Neural progenitor cell (in vitro differentiated cells): ENCODE measurements at regions not wholly inside any gene's neighbourhood (a gene's known extent, or its start where the extent isn't known, plus 50 kb on each side); places are given as distances from the start of the nearest gene placed in this dataset.
"Not testable (repeated sequence)": the region's sequence is repeated elsewhere in the genome, so short reads cannot be mapped to it uniquely, and the experiment has no call there.

Experiments
- DNase-seq: peaks from one replicate; pipeline ENCODE4 v3.0.0-alpha.2; 2016; ENCODE audit warnings: low spot score
- H2AFZ ChIP-seq: fragments of 200-600 bp; sonication (generic); replicated peaks from 2 replicates; pipeline ENCODE4 v1.6.1; 2016; ENCODE audit warnings: antibody characterized with exemption
- H3F3A ChIP-seq: fragments of 200-600 bp; sonication (generic); 2 replicates; pipeline ENCODE4 v1.6.1; 2016; ENCODE audit warnings: antibody characterized with exemption, low read depth
- H3K27ac ChIP-seq: fragments of 200-600 bp; sonication (generic); 2 replicates; pipeline ENCODE4 v1.5.1; 2016; ENCODE audit warnings: mild to moderate bottlenecking
- H3K27me3 ChIP-seq: fragments of 200-600 bp; sonication (generic); 2 replicates; pipeline ENCODE4 v1.6.1; 2016; ENCODE audit warnings: mild to moderate bottlenecking, moderate library complexity
- H3K36me3 ChIP-seq: fragments of 200-600 bp; sonication (generic); 2 replicates; pipeline ENCODE4 v1.5.1; 2016
- H3K4me1 ChIP-seq: fragments of 200-600 bp; sonication (generic); 2 replicates; pipeline ENCODE4 v1.6.1; 2016; ENCODE audit warnings: mixed run types
- H3K4me2 ChIP-seq: fragments of 200-600 bp; sonication (generic); 2 replicates; pipeline ENCODE4 v1.6.1; 2016
- H3K4me3 ChIP-seq: fragments of 200-600 bp; sonication (generic); 2 replicates; pipeline ENCODE4 v1.5.1; 2016
- H3K79me2 ChIP-seq: fragments of 200-600 bp; sonication (generic); 2 replicates; pipeline ENCODE4 v1.6.1; 2016; ENCODE audit warnings: low read depth
- H3K9ac ChIP-seq: fragments of 200-600 bp; sonication (generic); 2 replicates; pipeline ENCODE4 v1.6.1; 2016
- H3K9me3 ChIP-seq: fragments of 200-600 bp; sonication (generic); 2 replicates; pipeline ENCODE4 v1.5.1; 2016; ENCODE audit warnings: low read depth
- H4K20me1 ChIP-seq: fragments of 200-600 bp; sonication (generic); 2 replicates; pipeline ENCODE4 v1.6.1; 2016; ENCODE audit warnings: low read depth
- H3K27ac Mint-ChIP-seq: 3 replicates; pipeline ENCODE4 v1.8.0; 2021; ENCODE audit warnings: mixed read lengths
- H3K27me3 Mint-ChIP-seq: 2 replicates; pipeline ENCODE4 v1.8.0; 2022; ENCODE audit warnings: low read depth, mild to moderate bottlenecking, inconsistent platforms, moderate library complexity, mixed read lengths; ENCODE audit not compliant: insufficient read depth
- H3K36me3 Mint-ChIP-seq: 3 replicates; pipeline ENCODE4 v1.8.0; 2021; ENCODE audit warnings: mixed read lengths
- H3K4me1 Mint-ChIP-seq: 3 replicates; pipeline ENCODE4 v1.8.0; 2021; ENCODE audit warnings: mixed read lengths
- H3K4me3 Mint-ChIP-seq: 3 replicates; pipeline ENCODE4 v1.8.0; 2021; ENCODE audit warnings: mild to moderate bottlenecking, moderate library complexity, mixed read lengths
- H3K9me3 Mint-ChIP-seq: 3 replicates; pipeline ENCODE4 v1.8.0; 2020; ENCODE audit warnings: mixed read lengths
- EZH2 ChIP-seq: fragments of 200-600 bp; sonication (generic); IDR thresholded peaks from 2 replicates; pipeline ENCODE4 v1.6.1; 2017; ENCODE audit warnings: antibody characterized with exemption, mild to moderate bottlenecking, moderate library complexity
- EZH2phosphoT487 ChIP-seq: fragments of 200-600 bp; sonication (generic); IDR thresholded peaks from 2 replicates; pipeline ENCODE4 v1.6.1; 2017; ENCODE audit warnings: antibody characterized with exemption
- TF ChIP-seq, protein P1 (sequence below): fragments of 200-600 bp; sonication (generic); IDR thresholded peaks from 2 replicates; pipeline ENCODE4 v1.5.1; 2017; ENCODE audit warnings: antibody characterized with exemption, mild to moderate bottlenecking

DNA sequence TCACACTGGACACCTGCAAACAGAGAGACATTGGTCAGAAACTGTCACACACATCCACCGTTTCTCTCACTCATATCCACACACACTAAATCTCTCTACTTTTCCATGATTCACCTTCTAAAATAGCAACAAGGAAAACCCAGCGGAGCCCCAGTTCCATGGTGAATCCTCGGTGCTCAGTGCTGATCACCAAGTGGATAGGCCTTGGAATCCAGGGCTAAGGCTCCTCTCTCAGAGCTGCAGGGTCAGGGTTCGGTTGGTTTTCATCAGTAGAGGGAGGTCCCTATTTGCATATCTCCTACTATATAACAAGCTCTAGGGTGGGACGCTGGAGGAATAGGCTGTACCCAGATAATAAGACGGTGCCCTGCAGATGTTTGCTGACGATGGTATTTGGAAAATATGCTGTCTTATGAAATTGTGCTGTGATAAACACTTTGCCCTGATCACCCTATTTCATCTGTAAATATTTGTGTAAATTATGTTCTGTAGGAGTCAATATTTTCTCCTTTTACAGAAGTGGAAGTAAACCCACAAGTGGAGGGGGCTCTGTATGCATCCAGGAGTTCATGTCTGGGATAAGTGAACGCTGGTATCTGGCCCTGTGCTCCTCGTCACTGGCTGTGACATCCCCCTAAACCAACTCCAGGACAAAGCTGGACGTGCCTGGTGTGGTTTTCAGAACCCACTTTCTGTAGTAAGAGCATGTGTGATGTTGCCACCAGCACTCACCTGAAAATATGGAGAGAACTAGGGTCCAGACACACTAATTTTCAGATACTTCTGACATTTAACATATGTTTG lies 709.2 kb downstream of the TMEM121 start:
- no peak for DNase-seq
- H3K4me1 ChIP-seq: no peaks in the 10 kb centered on the region
- no peak overlapping the region for H3K4me2 ChIP-seq
- no peak overlapping the region for H2AFZ ChIP-seq
- H3F3A ChIP-seq: no peaks in the 10 kb centered on the region
- Mint-ChIP-seq H3K4me3 (no peak overlapping the region), H3K27ac (no peak overlapping the region), H3K27me3 (no peaks in the 10 kb centered on the region), H3K36me3 (no peaks in the 10 kb centered on the region), H3K4me1 (no peaks in the 10 kb centered on the region), H3K9me3 (peaks cover 36% of the 10 kb centered on the region)
- H3K9ac ChIP-seq: no peak overlapping the region
- TF ChIP-seq EZH2 (no peak), EZH2phosphoT487 (no peak)
- TF ChIP-seq, protein P1, sequence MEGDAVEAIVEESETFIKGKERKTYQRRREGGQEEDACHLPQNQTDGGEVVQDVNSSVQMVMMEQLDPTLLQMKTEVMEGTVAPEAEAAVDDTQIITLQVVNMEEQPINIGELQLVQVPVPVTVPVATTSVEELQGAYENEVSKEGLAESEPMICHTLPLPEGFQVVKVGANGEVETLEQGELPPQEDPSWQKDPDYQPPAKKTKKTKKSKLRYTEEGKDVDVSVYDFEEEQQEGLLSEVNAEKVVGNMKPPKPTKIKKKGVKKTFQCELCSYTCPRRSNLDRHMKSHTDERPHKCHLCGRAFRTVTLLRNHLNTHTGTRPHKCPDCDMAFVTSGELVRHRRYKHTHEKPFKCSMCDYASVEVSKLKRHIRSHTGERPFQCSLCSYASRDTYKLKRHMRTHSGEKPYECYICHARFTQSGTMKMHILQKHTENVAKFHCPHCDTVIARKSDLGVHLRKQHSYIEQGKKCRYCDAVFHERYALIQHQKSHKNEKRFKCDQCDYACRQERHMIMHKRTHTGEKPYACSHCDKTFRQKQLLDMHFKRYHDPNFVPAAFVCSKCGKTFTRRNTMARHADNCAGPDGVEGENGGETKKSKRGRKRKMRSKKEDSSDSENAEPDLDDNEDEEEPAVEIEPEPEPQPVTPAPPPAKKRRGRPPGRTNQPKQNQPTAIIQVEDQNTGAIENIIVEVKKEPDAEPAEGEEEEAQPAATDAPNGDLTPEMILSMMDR: no peak
- H3K79me2 ChIP-seq: no peaks in the 10 kb centered on the region
- H4K20me1 ChIP-seq: no peaks in the 10 kb centered on the region
- H3K27me3 ChIP-seq: no peaks in the 10 kb centered on the region
- peaks cover 20% of the 10 kb centered on the region for H3K9me3 ChIP-seq
- H3K27ac ChIP-seq: no peak overlapping the region
- H3K36me3 ChIP-seq: no peaks in the 10 kb centered on the region
- no peak overlapping the region for H3K4me3 ChIP-seq

DNA sequence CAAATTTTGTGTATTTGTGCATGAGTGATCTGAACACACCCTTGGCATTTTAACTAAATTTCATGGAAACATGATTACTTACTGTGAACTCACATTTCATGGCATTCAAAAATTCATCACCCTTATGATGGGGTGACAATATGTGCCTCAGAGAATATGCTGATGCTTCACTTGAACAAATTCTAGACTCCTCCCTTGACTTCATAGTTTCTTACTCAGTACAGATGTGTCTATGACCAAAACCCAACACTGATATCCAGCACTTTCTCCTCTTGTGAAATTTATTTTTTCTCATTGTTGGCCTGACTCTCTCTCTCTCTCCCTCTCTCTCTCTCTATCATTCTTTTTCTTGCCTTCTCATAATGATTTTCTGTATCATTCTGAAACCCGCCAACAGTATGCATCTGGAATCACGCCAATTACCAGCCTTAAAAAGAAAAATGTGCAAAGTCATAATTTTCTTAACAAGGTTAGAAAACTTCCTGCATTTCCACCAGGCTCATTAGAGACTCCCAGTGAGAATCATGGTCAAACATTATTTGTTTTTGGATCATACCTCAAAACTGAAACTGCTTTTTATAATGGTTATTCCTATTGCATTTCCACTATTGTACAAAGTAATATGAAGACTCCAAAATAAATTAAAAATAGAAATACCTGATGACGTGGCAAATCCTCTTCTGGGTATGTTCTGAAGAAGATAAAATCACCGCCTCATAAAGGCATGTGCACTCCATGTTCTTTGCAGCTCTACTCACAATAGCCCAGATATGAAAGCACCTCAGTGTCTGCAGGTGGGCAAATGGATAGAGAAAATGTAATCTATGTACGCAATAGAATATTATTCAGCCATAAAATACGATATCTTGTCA lies 722.2 kb downstream of the TMEM121 start:
- no peaks in the 10 kb centered on the region for H3K36me3 ChIP-seq
- H3K9me3 ChIP-seq: peaks cover 10% of the 10 kb centered on the region
- DNase-seq: no peak
- Mint-ChIP-seq H3K4me3 (no peak overlapping the region), H3K27me3 (peaks cover 6% of the 10 kb centered on the region), H3K36me3 (no peaks in the 10 kb centered on the region), H3K27ac (no peak overlapping the region), H3K4me1 (no peaks in the 10 kb centered on the region), H3K9me3 (peaks cover 61% of the 10 kb centered on the region)
- no peaks in the 10 kb centered on the region for H3K27me3 ChIP-seq
- no peak overlapping the region for H3K9ac ChIP-seq
- H3K4me1 ChIP-seq: no peaks in the 10 kb centered on the region
- H2AFZ ChIP-seq: no peak overlapping the region
- H4K20me1 ChIP-seq: no peaks in the 10 kb centered on the region
- H3F3A ChIP-seq: no peaks in the 10 kb centered on the region
- H3K27ac ChIP-seq: no peak overlapping the region
- no peak overlapping the region for H3K4me2 ChIP-seq
- H3K4me3 ChIP-seq: no peak overlapping the region
- no peaks in the 10 kb centered on the region for H3K79me2 ChIP-seq
- TF ChIP-seq, protein P1: no peak
- TF ChIP-seq EZH2: no peak
- no peak for TF ChIP-seq EZH2phosphoT487

- not testable (repeated sequence) for H3K79me2 ChIP-seq, H3K27me3 Mint-ChIP-seq, H3K36me3 ChIP-seq, H3K9me3 ChIP-seq, H3K36me3 Mint-ChIP-seq, H3K9ac ChIP-seq, H3K4me1 ChIP-seq, H2AFZ ChIP-seq, H3F3A ChIP-seq, H3K27ac ChIP-seq, H3K27ac Mint-ChIP-seq, H3K4me1 Mint-ChIP-seq, H3K4me3 Mint-ChIP-seq, H4K20me1 ChIP-seq, H3K4me3 ChIP-seq, DNase-seq, H3K27me3 ChIP-seq, H3K4me2 ChIP-seq
- peaks cover 45% of the 10 kb centered on the region for H3K9me3 Mint-ChIP-seq
Measured at GRCh38 chr14:106253995-106254394, 727.6 kb downstream of the TMEM121 start.

- H3K4me1 Mint-ChIP-seq, H3K4me2 ChIP-seq, H4K20me1 ChIP-seq, H3K4me3 ChIP-seq, H3K4me3 Mint-ChIP-seq, H2AFZ ChIP-seq, H3K27ac Mint-ChIP-seq, H3F3A ChIP-seq, H3K27me3 Mint-ChIP-seq, DNase-seq, H3K27me3 ChIP-seq, H3K9ac ChIP-seq, H3K4me1 ChIP-seq, H3K36me3 ChIP-seq, H3K27ac ChIP-seq, H3K79me2 ChIP-seq, H3K36me3 Mint-ChIP-seq: not testable (repeated sequence)
- peaks cover 22% of the 10 kb centered on the region for H3K9me3 ChIP-seq
- TF ChIP-seq, protein P1: peak; percentile 19
- H3K9me3 Mint-ChIP-seq: peaks cover 53% of the 10 kb centered on the region
Measured at GRCh38 chr14:106257569-106257994, 731.2 kb downstream of the TMEM121 start.
